ENCODE measurements at regions not wholly inside any gene's neighbourhood (a gene's known extent, or its start where the extent isn't known, plus 50 kb on each side); places are given as distances from the start of the nearest gene placed in this dataset.

- TF ChIP-seq CTCF (IDR thresholded peaks at IDR 0.05; ENCODE audit: borderline replicate concordance, insufficient read depth, low read depth, low read length): no peak
- no peak overlapping the region for H3K4me3 ChIP-seq (ENCODE audit: low read depth, low read length)
These were observed 1808.8 kb upstream of the ACO1 start for GRCh38 chr9:30575691-30576090.

- TF ChIP-seq CTCF (IDR thresholded peaks at IDR 0.05; ENCODE audit: borderline replicate concordance, insufficient read depth, low read depth, low read length): no peak
- no peak overlapping the region for H3K4me3 ChIP-seq (ENCODE audit: low read depth, low read length)
These were observed 1804.6 kb upstream of the ACO1 start for GRCh38 chr9:30579810-30580209.

GRCh38 chr9:30582240-30582639 is 1802.2 kb upstream of the ACO1 start:
- TF ChIP-seq CTCF (IDR thresholded peaks at IDR 0.05; ENCODE audit: borderline replicate concordance, insufficient read depth, low read depth, low read length): no peak

GRCh38 chr9:30584559-30584958 is 1799.9 kb upstream of the ACO1 start:
- no peak for TF ChIP-seq CTCF (IDR thresholded peaks at IDR 0.05; ENCODE audit: borderline replicate concordance, insufficient read depth, low read depth, low read length)
- H3K4me3 ChIP-seq (ENCODE audit: low read depth, low read length): no peak overlapping the region

More at GRCh38 chr9:30582240-30582639, 1802.2 kb upstream of the ACO1 start:
- no peak overlapping the region for H3K4me3 ChIP-seq (ENCODE audit: low read depth, low read length)

GRCh38 chr9:30591461-30591860 is 1793.0 kb upstream of the ACO1 start:
- no peak for TF ChIP-seq CTCF (IDR thresholded peaks at IDR 0.05; ENCODE audit: borderline replicate concordance, insufficient read depth, low read depth, low read length)
- no peak overlapping the region for H3K4me3 ChIP-seq (ENCODE audit: low read depth, low read length)

GRCh38 chr9:30597608-30598007 is 1786.8 kb upstream of the ACO1 start:
- TF ChIP-seq CTCF (IDR thresholded peaks at IDR 0.05; ENCODE audit: borderline replicate concordance, insufficient read depth, low read depth, low read length): no peak
- H3K4me3 ChIP-seq (ENCODE audit: low read depth, low read length): no peak overlapping the region

- TF ChIP-seq CTCF (IDR thresholded peaks at IDR 0.05; ENCODE audit: borderline replicate concordance, insufficient read depth, low read depth, low read length): no peak
- no peak overlapping the region for H3K4me3 ChIP-seq (ENCODE audit: low read depth, low read length)
These were observed 1778.5 kb upstream of the ACO1 start for GRCh38 chr9:30605936-30606335.

Data from GM12875 (cell line).